Nucleus accumbens (tissue), 56 donors: ENCODE measurements at regions not wholly inside any gene's neighbourhood (a gene's known extent, or its start where the extent isn't known, plus 50 kb on each side); places are given as distances from the start of the nearest gene placed in this dataset.
A peak's percentile ranks its signal among the peaks of the same experiment; 100 is the strongest.

Experiments used
- DNase-seq, 56 donors: peaks; one replicate each; lab custom pipeline; 2025; lab: John Stamatoyannopoulos, UW

DNA sequence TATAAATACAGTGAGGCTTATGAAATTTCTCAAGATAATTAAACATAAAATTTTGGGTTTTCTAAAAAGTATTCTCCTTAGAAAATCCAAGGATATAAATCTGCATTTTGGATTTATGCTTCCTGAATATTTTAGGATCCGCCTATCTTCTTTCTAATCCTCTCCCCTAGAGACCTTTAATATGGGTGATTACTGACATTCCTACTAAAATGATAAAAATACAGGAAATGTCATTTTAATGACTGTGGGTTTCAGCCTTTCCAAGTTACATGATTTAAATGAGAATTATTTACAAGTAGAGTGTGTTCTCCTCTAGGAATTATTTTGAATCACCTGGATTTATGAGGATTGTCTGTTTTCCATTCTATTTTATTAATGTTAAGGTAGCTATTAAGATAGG, 150.4 kb downstream of the C7orf25 start:
- no peak for DNase-seq

- DNase-seq: no peak
Observed at GRCh38 chr7:42758124-42758523, 153.7 kb downstream of the C7orf25 start.

DNA sequence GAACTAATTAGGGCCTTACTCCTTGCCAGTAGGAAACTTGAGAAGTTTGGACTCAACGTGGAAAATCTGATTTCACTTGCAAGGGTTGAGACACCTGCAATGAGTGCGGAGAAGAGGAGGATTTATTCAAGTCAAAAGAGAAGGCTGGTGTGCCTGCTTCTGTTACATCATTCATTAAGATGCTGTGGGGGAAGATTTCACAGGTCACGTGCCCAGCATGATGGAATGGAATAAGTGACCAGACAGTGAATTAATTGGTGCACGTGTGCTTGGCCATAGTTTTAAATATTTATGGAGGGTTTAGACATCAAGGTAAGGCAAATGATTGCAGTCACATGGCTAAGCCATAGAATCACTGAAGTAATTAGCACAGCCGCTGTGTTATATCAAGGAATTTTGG, 155.0 kb downstream of the C7orf25 start:
- no peak for DNase-seq

DNA sequence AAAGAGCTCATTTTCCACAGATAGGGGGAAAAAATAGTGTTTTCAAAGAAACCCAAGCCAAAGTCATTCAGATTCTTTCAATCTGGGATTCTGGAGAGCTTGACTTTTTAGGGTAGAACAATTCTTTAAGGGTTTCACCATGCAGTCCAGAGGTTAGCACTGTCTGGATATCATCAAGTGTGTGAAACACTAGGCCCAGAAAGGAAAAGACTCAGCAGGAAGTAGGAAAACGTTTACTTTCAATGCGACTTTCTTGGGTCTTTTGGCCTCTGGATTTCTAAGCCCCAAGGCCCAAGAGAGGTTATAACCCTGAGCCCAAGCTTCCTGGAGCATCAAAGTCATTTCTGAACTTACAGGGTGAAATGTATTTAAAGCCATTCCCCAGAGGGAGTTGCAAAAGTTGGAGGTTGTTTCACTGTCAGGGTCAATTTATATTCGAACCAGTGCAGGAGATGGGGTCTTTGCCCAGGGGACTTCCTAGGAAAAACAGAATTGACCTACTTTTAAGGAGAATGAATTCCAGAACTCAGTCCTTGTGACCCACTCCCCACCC, 158.0 kb downstream of the C7orf25 start:
- DNase-seq: no peak

DNA sequence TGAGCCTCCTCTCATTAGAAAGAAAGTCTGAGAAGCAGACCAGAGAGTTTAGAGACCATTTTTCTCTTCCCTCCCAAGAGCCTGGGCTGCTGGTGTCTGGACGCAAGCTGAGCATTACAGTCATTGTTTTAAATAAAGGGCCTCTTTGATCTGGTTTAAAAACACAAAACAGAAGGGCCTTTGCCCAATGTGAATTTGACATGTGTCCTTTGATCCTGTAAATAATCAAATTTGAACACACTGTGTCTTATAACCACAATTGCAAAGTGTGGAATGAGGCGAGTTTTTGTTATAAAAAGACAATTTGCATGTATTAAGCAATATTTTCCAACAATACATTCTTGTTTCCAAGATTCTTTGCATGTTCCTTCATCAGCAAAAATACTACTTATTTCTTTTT, 158.5 kb downstream of the C7orf25 start:
- DNase-seq: peak in 5 of 56 donors; percentile 4 to 25 (median 13)

DNA sequence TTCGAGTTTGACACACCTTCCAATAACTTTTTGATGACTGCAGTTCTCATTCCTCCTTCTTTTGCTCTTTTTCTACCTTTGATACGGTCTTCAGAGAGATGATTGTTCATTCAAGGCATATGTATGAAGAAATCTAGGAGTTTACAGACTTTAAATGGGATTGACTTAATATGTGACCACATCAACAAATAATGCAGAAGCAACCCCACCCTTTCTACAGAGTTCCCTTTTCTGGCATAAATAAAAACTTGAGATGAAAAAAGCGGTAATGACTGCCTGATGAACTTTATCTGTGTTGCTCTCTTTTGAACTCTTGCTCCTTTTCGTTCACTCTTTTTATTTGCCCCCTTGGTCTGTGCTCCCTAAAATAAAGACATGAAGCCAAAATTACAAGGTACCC, 161.7 kb downstream of the C7orf25 start:
- no peak for DNase-seq

DNA sequence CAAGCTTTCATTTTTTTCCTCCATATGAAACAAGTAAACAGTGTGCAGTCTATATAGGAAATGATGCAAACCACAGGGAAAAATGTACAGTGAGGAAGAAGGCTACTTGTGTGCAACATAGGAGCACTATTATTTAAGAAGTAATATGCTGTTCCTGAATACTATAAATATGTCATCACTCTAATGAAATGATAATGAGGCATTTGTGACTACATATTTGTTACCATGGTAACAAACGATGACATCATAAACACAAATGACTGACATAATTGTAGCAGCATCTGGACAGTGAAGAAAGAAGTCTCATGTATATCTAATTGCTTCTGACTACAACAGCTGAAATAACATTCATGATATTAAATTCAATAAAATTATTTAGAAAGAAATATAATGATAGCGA, 164.8 kb downstream of the C7orf25 start:
- DNase-seq: no peak

DNA sequence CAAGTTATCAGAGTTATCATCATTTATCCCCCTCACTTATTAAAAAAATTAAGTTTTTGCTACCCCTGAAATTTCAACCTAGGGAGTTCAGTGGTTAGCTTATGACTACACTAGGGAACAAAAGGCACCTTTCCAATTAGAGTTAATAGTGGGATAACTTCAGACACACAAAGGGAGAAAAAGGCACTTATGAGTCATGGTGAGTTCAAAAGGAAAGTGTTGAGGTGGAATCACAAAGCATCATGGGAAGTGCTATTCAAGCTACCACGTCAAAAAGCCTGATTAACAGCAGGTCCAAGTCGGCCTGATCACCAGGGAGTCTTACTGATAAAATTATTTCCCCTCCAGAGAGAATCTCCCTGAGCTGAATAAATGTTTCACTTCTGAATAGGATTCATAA, 165.7 kb downstream of the C7orf25 start:
- no peak for DNase-seq

GRCh38 chr7:42745357-42746059, 166.4 kb downstream of the C7orf25 start:
- DNase-seq: peak in 2 of 56 donors; percentile 3 to 5

GRCh38 chr7:42744746-42745145, 167.1 kb downstream of the C7orf25 start:
- no peak for DNase-seq

GRCh38 chr7:42743077-42743858, 168.6 kb downstream of the C7orf25 start:
- DNase-seq: no peak

DNA sequence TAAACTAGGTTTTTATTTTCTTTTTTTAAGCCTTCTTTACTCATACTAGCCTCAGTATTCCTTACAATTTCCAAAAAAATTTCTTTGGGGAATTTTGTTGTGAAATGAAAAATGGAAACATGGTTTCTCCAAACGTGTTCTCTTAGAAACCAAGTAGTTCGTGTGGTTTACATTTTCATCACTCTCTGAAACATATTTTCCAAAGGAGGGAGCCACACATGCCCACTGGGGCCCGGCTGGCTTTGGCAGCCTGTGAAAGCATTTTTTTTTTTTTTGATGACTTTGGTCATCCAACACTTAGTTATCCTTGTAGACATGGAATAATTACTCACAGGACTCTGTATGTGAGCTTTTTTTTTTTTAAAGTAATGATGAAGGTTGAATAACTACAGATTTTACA, 169.6 kb downstream of the C7orf25 start:
- no peak for DNase-seq

- DNase-seq: no peak
Observed at GRCh38 chr7:42740408-42740807, 171.5 kb downstream of the C7orf25 start.

- DNase-seq: no peak
Observed at GRCh38 chr7:42739638-42740037, 172.2 kb downstream of the C7orf25 start.

- DNase-seq: no peak
Observed at GRCh38 chr7:42736931-42737330, 174.9 kb downstream of the C7orf25 start.

DNA sequence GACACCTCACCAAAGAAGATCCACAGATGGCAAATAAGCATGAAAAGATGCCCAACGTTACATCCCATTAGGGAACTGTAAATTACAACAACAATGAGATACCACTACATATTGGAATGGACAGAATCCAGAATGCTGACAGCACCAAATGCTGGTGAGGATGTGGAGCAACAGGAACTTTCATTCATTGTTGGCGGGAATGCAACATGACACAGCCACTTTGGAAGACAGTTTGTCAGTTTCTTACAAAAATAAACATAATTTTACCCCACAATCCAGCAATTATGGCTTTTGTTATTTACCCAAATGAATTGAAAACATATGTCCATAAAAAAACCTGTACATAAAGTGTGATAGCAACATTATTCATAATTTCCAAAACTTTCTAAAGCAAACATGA, 176.8 kb downstream of the C7orf25 start:
- no peak for DNase-seq

DNA sequence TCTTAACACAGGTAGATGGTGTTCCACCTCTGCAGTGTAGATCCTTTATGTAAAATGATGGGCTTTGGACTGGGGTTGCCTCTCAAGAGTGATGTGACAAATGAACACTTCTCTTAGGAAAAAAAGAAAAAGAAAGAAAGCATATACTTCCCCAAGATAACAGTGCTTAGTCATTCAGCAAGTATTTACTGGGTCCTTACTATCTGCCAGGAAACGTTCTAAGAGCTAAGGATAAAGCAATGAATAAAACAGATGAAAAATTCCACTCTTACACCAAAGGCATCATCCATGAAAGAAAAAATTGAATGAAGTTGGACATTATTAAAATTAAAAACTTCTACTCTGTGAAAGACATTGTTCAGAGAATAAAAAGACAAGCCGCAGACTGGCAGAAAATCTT, 177.3 kb downstream of the C7orf25 start:
- DNase-seq: no peak

DNA sequence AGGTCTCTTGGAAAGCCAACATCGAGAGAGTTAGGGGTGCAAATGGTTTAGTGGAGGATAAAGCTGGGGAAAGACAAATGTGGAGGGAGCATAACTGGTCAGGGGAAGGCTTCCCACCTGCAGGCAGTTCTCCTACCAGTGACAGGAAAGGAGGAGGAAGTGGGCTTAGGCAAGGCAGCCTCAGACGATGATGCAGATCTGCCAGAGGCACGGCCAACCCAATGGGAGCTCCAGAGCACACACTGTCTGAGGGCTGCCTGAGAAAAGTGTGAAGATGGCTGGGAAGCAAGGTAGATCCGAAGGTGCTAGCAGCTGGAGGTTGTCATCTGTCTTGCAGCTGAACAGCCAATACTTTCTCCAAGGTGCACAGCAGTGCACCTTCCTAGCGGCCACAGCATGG, 178.8 kb downstream of the C7orf25 start:
- no peak for DNase-seq

GRCh38 chr7:42730586-42730985, 181.3 kb downstream of the C7orf25 start:
- DNase-seq: no peak

GRCh38 chr7:42729053-42729765, 182.7 kb downstream of the C7orf25 start:
- DNase-seq: no peak

DNA sequence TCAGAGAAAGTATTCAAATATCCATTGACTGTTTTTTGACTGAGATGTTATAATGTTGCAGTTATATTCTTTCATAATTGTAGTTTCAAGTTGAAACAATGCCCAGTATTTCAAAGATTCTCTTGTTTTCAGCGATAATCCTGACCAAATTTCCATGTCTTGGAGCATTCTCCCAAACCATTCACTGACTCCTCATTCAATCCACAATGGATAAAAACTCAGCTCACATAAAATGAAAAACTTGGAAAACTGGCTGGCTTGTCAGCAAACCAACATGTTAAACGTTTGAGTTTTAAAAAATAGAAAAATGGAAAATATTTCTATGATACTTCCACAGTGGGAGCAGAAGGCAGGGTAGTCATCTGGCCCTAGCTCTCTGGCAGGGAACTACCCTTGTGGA, 184.4 kb downstream of the C7orf25 start:
- DNase-seq: no peak
